Anterior cingulate cortex (tissue), 58 donors: ENCODE measurements at regions not wholly inside any gene's neighbourhood (a gene's known extent, or its start where the extent isn't known, plus 50 kb on each side); places are given as distances from the start of the nearest gene placed in this dataset.

ENCODE experiments used
- DNase-seq, 58 donors: peaks; one replicate each; lab custom pipeline; 2025; lab: John Stamatoyannopoulos, UW

GRCh38 chr21:26412885-26413284 lies 160.2 kb downstream of the CYYR1 start:
- no peak for DNase-seq

GRCh38 chr21:26409735-26410134 lies 163.4 kb downstream of the CYYR1 start:
- no peak for DNase-seq

DNA sequence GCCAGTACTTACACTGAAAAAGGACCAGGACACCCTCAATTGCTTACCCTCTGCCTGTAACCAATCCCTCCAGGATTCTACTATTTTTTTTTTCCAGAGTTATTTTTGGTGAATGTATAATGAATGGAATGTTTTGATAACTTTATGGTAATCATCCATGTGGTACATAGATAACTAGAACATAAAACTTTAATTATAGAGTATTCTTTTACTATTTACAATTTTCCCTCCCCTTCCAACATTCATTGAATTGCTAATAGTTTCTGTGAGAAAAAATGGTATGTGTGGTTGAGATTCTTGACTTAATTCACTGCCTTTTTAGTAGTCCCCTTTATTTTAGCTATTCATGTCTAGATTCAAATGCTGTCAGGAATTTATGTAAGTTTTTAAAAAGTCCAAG lies 164.6 kb downstream of the CYYR1 start:
- no peak for DNase-seq

GRCh38 chr21:26406526-26406925 lies 166.6 kb downstream of the CYYR1 start:
- DNase-seq = no peak

GRCh38 chr21:26405735-26406361 lies 167.2 kb downstream of the CYYR1 start:
- peak in 1 of 58 donors; percentile 7 for DNase-seq

DNA sequence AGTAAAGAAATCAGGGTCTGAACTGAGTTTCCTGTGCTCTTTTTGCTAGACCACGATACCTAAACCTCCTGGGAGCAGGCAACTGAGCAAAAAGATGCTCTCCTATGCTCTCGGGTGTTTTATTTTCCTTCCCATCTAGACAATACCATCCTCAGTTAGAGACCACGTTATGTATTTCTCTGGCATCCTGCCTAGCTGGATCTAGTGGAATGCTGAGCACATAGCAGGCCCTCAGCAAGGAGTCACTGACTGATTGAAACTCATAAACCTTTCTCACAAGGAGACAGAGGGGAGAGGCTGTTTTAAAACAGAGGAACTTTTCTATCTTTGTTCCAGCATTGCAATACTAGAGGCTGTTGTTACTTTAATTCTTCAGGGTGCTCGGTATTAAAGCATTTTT lies 168.0 kb downstream of the CYYR1 start:
- DNase-seq = no peak

DNA sequence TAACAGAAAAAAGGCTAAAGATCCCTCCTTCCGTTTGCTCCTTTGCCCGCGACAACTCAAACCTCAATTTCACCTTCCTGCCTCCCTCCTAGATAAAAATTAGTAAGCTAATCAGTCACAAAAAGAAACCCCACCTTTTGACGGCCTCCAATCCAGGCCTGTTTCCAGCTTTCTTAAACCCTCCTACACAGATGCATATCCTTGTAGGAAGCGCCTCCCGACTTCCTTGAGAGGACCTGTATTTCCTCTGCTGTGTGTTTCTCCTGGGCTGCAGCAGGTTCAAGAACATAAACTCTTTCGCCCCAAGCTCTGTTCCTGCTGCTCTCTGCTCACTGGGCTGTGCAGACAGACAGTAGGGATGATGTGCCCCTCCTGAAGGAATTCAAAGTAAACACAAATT lies 168.8 kb downstream of the CYYR1 start:
- no peak for DNase-seq

DNA sequence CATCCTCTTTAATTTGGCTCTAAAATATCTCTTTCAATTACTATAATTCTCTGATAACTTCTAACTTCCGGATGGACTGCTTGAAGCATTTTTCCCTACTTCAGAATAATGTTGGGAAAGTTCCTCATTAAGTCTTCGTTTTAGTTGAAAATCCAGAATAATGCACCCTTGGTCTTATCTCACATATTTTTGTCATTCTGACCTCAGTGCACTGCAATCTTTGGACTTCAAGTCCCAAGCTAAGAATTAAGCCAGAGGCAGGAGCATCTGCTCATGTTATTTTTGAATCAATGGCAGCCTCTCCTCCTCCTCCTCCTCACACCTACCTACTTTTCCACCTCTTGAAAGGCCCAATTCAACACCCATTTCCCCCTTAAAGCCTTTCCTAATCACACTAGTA lies 169.8 kb downstream of the CYYR1 start:
- no peak for DNase-seq

GRCh38 chr21:26397545-26397944 lies 175.5 kb downstream of the CYYR1 start:
- DNase-seq = no peak

DNA sequence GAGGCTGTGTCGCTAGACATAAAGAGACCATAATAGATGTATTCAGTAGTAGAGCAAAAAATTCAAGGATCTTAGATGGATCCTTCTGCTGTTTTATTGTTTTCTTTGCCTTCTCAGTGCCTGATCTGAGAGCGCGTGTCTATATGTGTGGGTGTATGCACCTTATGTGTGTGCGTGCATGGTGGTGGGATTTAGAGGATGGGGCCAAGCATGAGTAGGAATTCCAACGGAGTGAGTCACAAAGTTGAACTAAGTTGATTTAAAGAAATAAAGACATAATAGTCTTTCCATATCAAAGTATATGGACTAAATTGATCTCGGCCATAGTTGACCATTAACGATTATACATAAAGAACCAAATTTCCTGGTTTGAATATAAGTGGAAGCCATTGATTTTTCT lies 178.7 kb downstream of the CYYR1 start:
- no peak for DNase-seq

DNA sequence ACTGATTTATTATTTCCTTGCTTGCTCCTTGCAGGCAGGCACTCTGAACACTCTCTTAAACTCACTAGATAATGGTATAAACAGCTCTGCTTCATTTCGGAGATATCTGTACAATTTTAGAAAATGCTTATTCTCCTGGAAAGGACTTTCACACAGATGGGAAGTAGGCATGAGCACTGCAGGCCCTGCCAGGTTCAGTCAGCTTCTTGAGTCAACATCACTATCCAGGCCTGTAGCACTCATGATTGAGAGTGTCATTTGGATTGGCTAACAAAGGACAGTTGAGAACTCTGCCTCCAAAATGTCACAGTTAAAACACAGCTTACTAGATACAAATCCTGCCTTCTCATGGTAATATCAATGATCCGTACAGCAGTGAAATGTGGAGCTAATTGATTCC lies 181.9 kb downstream of the CYYR1 start:
- DNase-seq = peak in 19 of 58 donors; percentile 1 to 55 (median 15)

GRCh38 chr21:26389971-26390641 lies 183.0 kb downstream of the CYYR1 start:
- peak in 19 of 58 donors; percentile 1 to 48 (median 18) for DNase-seq

- no peak for DNase-seq
Observed at GRCh38 chr21:26388731-26389231, 184.3 kb downstream of the CYYR1 start.

DNA sequence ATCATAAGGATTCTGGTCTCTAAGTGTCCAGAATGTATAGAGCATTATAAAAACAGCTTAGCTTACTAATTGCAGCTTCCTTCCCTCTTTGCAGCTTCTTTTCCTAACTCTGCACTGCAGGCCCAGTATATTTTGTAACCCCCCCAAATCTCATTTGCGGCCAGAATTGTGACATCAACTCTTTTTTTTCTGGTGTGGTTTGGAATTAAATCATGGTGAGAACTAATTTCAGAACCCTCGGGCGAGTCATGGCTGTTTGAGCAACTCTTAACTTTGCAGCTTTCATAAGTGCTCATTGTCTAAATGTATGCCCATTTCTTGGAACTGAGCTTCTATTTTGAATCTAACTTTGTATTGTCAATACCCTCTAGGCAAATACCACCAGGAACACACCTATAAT lies 187.4 kb downstream of the CYYR1 start:
- DNase-seq = no peak

DNA sequence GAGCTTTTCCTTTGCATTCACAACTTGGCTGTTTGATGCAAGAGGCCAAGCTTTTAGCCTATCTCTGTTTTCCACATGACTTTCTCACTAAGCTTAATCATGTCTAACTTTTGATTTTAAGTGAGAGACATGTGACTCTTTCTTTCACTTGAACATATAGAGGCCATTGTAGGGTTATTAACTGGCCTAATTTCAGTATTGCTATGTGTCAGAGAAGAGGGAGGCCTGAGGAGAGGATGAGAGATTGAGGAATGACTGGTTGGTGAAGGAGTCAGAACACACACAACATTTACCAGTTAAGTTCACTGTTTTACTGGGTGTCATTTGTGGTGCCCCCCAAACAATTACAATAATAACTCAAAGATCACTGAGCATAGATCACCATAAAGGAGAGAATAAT lies 193.5 kb downstream of the CYYR1 start:
- DNase-seq = no peak

DNA sequence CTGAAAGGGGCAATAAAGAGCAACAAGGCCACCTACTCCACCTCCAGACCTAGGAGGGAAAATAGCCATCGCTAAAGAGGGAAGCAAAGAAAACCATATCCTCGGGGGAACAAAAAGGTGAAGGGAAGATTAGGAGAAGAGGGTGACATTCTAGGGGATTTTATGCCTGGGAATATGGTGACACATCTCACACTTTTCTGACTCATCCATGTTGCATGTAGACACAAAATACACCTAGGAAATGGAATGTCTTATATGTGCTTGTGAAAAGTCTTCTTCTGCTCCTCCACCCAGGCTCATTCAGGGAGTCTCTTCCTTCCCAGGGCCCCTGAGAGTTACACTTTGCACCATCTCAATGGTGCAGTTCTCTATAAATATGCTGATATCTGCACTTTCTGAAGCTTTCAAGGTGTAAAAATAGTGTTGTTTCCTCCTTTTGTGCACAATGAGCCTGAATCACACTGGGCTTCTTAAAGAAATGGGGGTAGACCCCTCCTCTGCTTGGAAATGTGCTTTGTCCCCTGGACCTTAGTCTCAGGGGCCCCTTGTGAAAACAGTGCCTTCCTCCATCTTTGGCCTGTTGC lies 195.9 kb downstream of the CYYR1 start:
- no peak for DNase-seq

DNA sequence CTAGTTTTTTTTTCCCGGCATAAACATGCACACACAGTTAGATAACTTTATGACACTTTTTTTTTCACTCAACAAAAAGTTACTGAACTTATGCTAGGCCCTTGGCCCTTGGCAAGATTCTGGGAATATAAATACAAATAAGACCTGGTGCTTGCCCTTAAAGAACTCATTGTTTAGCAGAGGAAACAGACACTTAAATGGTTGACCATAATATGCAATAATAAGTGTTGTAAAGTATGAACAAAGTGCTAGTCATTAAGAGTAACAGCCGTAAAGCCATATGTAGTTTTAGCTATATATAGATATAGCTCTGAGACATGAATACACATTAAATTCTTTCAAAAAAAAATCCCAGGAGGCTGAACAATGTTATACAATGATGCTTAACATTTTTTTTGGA lies 198.3 kb downstream of the CYYR1 start:
- no peak for DNase-seq

- no peak for DNase-seq
Observed at GRCh38 chr21:26368591-26369320, 198.2 kb upstream of the APP start.

- DNase-seq = no peak
Observed at GRCh38 chr21:26366781-26367180, 196.2 kb upstream of the APP start.

DNA sequence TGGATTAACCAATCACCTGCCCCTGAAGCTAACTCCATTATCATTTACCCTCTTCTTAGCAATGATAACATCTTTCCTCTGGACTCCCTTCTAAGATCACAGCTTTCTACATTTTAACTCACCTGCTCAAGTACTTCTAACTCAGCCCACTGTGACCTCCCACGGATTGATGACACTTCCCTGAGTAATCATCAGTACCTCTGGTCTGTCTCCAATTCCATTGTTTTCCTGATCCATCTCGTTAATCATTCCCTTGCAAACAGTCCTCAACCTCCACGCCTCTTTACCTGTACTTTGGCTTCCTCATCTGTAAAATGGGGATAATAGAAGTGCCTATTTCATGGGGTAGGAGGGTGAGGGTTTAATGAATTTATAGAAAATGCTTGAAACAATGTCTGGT lies 195.3 kb upstream of the APP start:
- no peak for DNase-seq

GRCh38 chr21:26351661-26352060 lies 181.1 kb upstream of the APP start:
- DNase-seq = no peak
